GM13976 (cell line): ENCODE measurements at regions not wholly inside any gene's neighbourhood (a gene's known extent, or its start where the extent isn't known, plus 50 kb on each side); places are given as distances from the start of the nearest gene placed in this dataset.

Experiments used
- DNase-seq: peaks from one replicate; pipeline ENCODE4 v3.0.0; 2012; ENCODE audit warnings: low spot score
- in situ Hi-C: fragments of 300-500 bp; cut with MboI; formaldehyde crosslinking; loops from one replicate; pipeline ENCODE4 v1.12.0; 2022; ENCODE audit warnings: low sequenced_read_pairs, mixed read lengths, inconsistent platforms; ENCODE audit not compliant: unreplicated experiment
- TF ChIP-seq, protein P1 (sequence below): IDR thresholded peaks from 2 replicates; pipeline ENCODE4 v1.5.1; 2012; ENCODE audit warnings: borderline replicate concordance, mild to moderate bottlenecking; ENCODE audit not compliant: insufficient read depth; ENCODE audit errors: extremely low read depth, missing control alignments, control extremely low read depth

DNA sequence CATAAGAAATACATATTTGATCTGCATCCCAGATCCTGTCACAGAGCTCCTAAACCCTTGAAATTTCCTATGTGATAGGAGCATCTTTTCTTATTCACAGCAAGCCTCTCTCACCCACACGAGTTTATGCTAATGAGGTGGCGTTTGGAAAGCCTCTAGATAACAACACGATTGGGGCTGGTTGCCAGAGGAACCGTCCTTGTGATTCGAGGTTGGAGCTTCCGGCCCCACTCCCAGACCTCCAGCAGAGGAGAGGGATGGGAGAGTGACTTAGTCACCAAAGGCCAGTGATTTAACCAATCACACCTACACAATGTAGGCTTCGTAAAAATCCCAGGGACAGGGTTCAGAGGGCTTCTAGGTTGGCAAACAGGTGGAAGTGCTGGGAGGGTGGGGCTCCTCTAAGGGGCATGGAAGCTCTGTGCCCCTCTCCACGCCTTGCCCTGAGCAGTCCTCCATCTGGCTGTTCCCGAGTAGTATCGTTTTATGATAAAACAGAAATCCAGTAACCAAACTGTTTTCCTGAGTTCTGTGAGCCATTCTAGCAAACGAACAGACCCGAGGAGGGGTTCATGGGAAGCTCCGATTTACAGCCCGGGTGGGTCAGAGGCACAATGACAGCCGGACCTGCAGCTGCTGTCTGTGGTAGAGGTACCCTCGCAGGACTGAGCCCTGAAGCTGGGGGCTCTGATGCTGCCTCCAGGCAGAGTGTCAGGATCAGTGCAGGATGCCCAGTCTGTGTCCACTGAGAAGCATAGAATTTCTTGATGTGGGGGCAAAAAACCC, 238.1 kb upstream of the ARID1B start:
- in situ Hi-C loops: no loop called here
- no peak for DNase-seq
- TF ChIP-seq, protein P1, sequence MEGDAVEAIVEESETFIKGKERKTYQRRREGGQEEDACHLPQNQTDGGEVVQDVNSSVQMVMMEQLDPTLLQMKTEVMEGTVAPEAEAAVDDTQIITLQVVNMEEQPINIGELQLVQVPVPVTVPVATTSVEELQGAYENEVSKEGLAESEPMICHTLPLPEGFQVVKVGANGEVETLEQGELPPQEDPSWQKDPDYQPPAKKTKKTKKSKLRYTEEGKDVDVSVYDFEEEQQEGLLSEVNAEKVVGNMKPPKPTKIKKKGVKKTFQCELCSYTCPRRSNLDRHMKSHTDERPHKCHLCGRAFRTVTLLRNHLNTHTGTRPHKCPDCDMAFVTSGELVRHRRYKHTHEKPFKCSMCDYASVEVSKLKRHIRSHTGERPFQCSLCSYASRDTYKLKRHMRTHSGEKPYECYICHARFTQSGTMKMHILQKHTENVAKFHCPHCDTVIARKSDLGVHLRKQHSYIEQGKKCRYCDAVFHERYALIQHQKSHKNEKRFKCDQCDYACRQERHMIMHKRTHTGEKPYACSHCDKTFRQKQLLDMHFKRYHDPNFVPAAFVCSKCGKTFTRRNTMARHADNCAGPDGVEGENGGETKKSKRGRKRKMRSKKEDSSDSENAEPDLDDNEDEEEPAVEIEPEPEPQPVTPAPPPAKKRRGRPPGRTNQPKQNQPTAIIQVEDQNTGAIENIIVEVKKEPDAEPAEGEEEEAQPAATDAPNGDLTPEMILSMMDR: no peak

DNA sequence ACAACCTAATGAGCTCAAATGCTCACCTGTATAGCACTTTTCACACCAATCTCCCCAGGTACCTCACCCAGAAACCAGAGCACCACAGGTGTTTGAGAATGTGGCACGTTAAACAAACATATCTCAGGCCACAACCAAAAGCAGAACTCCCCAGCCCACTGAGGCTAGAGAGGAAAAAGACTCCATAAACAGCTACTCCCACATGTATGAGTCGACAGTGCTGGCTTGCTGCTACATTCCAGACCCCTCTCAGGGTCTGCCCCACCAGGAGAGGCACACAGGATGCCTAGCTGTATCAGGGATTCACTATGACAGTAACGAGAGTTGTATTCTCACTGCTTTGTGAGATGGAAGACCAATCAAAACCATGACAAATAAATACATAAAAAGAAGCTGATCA, 242.6 kb upstream of the ARID1B start:
- no peak for DNase-seq
- in situ Hi-C loops: no loop called here
- TF ChIP-seq, protein P1: no peak

DNA sequence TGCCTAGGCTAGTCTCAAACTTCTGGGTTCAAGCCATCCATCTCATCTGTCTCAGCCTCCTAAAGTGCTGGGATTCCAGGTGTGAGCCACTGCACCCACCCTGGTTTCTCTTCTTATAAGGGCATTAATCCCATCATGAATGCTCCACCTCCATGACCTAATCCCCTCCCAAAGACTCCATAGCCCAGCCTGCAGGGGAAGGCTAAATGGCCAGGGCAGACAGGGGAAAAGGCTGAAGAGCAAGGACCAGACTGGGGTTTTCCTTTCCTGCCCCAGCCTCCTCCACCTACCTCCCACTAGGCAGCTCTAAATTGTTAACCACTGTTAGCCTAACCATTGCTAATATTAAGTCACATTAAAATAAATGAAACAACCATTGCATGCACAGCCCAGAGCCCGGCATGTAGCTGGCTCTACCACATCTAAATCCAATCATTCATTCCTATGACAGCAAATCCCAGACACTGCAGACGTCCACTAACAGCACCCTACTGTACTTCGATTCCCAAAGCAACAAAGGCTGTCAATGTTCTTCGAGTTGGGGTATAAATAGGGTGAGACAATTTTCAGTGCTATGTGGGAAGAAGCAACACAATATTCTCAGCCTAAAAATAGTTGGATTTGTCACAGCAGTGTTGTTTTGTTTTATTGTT, 243.2 kb upstream of the ARID1B start:
- DNase-seq: no peak

DNA sequence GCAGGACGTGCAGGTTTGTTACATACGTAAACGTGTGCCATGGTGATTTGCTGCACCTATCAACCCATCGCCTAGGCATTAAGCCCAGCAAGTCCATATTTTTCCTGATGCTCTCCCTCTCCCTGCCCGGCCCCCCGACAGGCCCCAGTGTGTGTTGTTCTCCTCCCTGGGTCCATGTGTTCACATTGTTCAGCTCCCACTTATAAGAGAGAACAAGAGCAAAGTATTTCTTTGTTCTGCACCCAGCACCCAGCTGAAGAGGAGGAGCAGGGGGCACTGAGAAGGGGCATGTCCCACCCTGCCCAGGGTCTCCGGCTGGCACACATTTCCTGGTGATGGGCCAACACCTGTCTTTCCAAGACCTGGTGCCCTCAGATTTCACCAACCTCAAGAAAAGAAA, 251.1 kb upstream of the ARID1B start:
- TF ChIP-seq, protein P1: no peak
- no peak for DNase-seq
- in situ Hi-C loops: no loop called here

More for the DNA sequence above, 243.2 kb upstream of the ARID1B start:
- in situ Hi-C loops: no loop called here
- TF ChIP-seq, protein P1: no peak

DNA sequence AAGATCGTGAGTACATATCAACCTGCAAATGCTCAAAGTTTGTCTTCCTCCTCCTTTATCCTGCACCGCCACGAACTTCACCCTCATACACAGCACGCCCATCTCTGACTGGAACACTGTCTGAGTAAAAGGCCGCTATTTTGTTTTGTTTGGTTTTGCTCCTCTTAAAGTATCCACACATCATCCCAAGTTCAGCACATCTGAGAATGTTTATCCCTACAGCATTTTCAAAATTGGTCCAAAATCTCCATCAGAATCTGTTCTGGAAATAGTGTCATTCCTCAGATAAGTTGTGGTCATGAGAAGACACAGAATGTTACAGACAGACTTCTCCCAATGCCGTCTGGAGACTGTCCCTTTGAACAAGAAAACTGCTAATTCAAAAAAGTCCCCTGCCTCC, 251.6 kb upstream of the ARID1B start:
- DNase-seq: no peak
- in situ Hi-C loops: no loop called here
- TF ChIP-seq, protein P1: no peak

DNA sequence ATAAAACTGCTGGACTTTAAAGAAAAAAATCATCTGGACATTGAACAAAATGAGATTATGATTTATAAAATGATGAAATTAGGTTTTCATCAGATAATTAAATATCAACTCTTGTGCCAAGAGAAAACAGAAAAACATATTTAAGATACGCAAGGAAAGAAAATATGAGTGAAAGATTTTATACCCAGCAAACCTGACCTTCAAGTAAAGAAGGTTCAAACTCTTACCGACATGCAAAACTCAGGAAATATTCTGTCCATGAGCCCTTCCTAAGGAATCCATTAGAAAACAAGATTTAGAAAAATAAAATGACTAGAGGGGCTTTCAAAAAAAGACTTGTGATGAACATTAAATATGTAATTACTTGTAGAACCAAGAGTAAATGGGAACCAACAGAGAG, 257.2 kb upstream of the ARID1B start:
- TF ChIP-seq, protein P1: no peak
- no peak for DNase-seq
- in situ Hi-C loops: no loop called here
